ENCODE measurements at regions not wholly inside any gene's neighbourhood (a gene's known extent, or its start where the extent isn't known, plus 50 kb on each side); places are given as distances from the start of the nearest gene placed in this dataset.

DNA sequence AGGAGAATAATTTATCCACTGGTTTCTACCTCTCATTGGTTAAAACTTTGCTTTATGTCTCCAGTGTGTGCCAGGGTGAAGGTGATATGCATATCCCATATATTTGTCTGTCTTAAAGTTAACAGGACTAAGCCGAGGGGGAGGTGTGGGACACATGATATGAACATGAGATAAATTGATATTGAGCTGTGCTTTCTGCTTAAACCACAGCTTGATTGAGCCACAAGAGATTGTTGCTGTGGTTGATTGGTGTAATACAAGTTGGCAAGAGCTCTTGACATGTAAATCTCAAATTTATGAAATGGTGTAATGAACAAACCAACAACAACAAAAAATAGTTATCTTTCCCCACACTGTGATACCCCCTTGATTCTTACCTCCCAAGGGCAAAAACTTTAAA, 1295.5 kb upstream of the NCAM2 start:
- in situ Hi-C loops (cut with MboI; ENCODE audit: low pct_ligation_motif_present in 1 of 4, low pct_unique_long_range_greater_than_20kb in 1 of 4, low sequenced_read_pairs in 3 of 4) (no loop called here), intact Hi-C loops (cut with DNase I; ENCODE audit: low total_unique reads) (no loop called here)
- H3K27me3 ChIP-seq: no peaks in the 10 kb centered on the region
- H3K4me3 ChIP-seq: no peak overlapping the region
- no peaks in the 10 kb centered on the region for H3K36me3 ChIP-seq
- H3K27ac ChIP-seq: no peak overlapping the region
- TF ChIP-seq EP300 (IDR thresholded peaks at IDR 0.05; ENCODE audit: low read depth) (no peak), POLR2AphosphoS5 (IDR thresholded peaks at IDR 0.05) (no peak), POLR2A (IDR thresholded peaks at IDR 0.05) (no peak)
- TF ChIP-seq, protein P1, sequence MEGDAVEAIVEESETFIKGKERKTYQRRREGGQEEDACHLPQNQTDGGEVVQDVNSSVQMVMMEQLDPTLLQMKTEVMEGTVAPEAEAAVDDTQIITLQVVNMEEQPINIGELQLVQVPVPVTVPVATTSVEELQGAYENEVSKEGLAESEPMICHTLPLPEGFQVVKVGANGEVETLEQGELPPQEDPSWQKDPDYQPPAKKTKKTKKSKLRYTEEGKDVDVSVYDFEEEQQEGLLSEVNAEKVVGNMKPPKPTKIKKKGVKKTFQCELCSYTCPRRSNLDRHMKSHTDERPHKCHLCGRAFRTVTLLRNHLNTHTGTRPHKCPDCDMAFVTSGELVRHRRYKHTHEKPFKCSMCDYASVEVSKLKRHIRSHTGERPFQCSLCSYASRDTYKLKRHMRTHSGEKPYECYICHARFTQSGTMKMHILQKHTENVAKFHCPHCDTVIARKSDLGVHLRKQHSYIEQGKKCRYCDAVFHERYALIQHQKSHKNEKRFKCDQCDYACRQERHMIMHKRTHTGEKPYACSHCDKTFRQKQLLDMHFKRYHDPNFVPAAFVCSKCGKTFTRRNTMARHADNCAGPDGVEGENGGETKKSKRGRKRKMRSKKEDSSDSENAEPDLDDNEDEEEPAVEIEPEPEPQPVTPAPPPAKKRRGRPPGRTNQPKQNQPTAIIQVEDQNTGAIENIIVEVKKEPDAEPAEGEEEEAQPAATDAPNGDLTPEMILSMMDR (IDR thresholded peaks at IDR 0.05): no peak
- DNase-seq: no peak
- 0 to 38% methylated on average over 1 of the region's 1 CpG for WGBS, 2 donors (ENCODE audit: low coverage in 1 of 2)
- H3K9me3 ChIP-seq: peaks cover 0 to 5% of the 10 kb centered on the region in 2 donors
- H3K4me1 ChIP-seq: no peaks in the 10 kb centered on the region

DNA sequence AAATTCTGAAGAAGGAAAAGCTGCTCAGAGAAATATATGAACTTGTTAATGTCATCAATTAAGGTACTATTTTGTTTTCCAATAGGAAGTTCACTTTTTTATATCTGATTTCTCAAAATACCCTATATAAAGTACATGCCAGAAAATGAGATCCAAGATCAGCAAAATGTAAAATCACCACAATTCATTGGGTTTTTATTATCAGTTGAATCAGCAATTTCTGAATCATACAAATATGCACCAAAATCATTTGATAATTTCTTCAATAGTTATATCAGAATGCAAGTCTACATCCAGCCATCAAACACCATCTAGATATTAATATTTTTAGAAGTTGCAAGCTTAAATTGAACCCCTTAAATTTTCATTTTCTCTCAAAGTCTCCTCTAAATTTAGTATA, 1293.4 kb upstream of the NCAM2 start:
- in situ Hi-C loops (cut with MboI; ENCODE audit: low pct_ligation_motif_present in 1 of 4, low pct_unique_long_range_greater_than_20kb in 1 of 4, low sequenced_read_pairs in 3 of 4) (no loop called here), intact Hi-C loops (cut with DNase I; ENCODE audit: low total_unique reads) (no loop called here)
- Histone ChIP-seq H3K9me3 (peaks cover 4 to 5% of the 10 kb centered on the region in 2 donors), H3K27me3 (no peaks in the 10 kb centered on the region), H3K4me3 (no peak overlapping the region), H3K4me1 (no peaks in the 10 kb centered on the region), H3K36me3 (no peaks in the 10 kb centered on the region), H3K27ac (no peak overlapping the region)
- no peak for DNase-seq
- TF ChIP-seq, protein P1 (IDR thresholded peaks at IDR 0.05): no peak
- no peak for TF ChIP-seq POLR2AphosphoS5 (IDR thresholded peaks at IDR 0.05)
- TF ChIP-seq POLR2A (IDR thresholded peaks at IDR 0.05): no peak
- no peak for TF ChIP-seq EP300 (IDR thresholded peaks at IDR 0.05; ENCODE audit: low read depth)

DNA sequence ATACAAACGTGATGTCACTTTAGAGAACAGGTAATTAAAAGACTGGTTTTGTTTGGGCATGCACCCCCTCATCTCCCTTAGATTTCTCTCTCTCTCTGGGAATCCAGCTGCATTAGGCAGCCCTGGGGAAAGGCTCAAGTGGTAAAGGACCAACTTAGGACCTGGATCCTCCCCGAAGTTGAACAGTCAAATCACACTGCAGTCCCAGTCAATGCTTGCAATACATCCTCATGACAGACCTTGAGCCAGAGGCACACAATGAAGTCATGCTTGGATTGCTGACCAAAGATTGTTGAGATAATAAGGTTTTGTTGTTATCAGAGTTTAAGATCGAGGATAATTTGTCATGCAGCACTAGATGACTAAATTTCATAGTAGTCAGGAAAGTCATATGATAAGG, 1285.8 kb upstream of the NCAM2 start:
- in situ Hi-C loops (cut with MboI; ENCODE audit: low pct_ligation_motif_present in 1 of 4, low pct_unique_long_range_greater_than_20kb in 1 of 4, low sequenced_read_pairs in 3 of 4): no loop called here
- H3K27me3 ChIP-seq: no peaks in the 10 kb centered on the region
- H3K4me1 ChIP-seq: no peaks in the 10 kb centered on the region
- no peak for DNase-seq
- intact Hi-C loops (cut with DNase I; ENCODE audit: low total_unique reads): no loop called here
- no peaks in the 10 kb centered on the region for H3K36me3 ChIP-seq
- peaks cover 0 to 9% of the 10 kb centered on the region in 2 donors for H3K9me3 ChIP-seq
- TF ChIP-seq POLR2AphosphoS5 (IDR thresholded peaks at IDR 0.05) (no peak), POLR2A (IDR thresholded peaks at IDR 0.05) (no peak), EP300 (IDR thresholded peaks at IDR 0.05; ENCODE audit: low read depth) (no peak)
- TF ChIP-seq, protein P1 (IDR thresholded peaks at IDR 0.05): no peak
- 50 to 62% methylated on average over 2 to 3 of the region's 3 CpGs for WGBS, 2 donors (ENCODE audit: low coverage in 1 of 2)
- no peak overlapping the region for H3K27ac ChIP-seq
- H3K4me3 ChIP-seq: no peak overlapping the region

DNA sequence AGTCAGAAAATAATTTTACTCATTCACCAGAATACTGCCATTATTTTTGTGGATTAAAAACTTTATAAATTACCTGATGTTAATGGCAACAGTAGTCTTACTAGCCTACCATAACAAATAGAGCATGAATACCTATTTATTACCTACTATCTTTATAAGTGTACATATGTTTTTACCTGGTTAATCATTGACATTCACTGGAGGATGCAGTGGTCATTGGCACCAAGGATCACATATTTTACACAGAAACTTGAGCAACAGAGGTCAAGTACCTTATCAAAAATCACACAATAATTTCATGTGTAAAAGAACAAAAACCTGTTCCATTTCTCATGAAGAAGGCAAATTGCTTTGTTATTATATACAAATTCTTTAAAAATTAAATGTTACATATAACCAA, 1284.9 kb upstream of the NCAM2 start:
- no peaks in the 10 kb centered on the region for H3K4me1 ChIP-seq
- H3K4me3 ChIP-seq: no peak overlapping the region
- in situ Hi-C loops (cut with MboI; ENCODE audit: low pct_ligation_motif_present in 1 of 4, low pct_unique_long_range_greater_than_20kb in 1 of 4, low sequenced_read_pairs in 3 of 4): no loop called here
- no peak for DNase-seq
- TF ChIP-seq, protein P1 (IDR thresholded peaks at IDR 0.05): no peak
- TF ChIP-seq POLR2AphosphoS5 (IDR thresholded peaks at IDR 0.05) (no peak), POLR2A (IDR thresholded peaks at IDR 0.05) (no peak), EP300 (IDR thresholded peaks at IDR 0.05; ENCODE audit: low read depth) (no peak)
- H3K27ac ChIP-seq: no peak overlapping the region
- intact Hi-C loops (cut with DNase I; ENCODE audit: low total_unique reads): no loop called here
- peaks cover 0 to 4% of the 10 kb centered on the region in 2 donors for H3K9me3 ChIP-seq
- no peaks in the 10 kb centered on the region for H3K27me3 ChIP-seq
- H3K36me3 ChIP-seq: no peaks in the 10 kb centered on the region
